Cardiac muscle cell (in vitro differentiated cells and primary cell): ENCODE measurements at regions not wholly inside any gene's neighbourhood (a gene's known extent, or its start where the extent isn't known, plus 50 kb on each side); places are given as distances from the start of the nearest gene placed in this dataset.
A peak's percentile ranks its signal among the peaks of the same experiment; 100 is the strongest.

Experiments
- DNase-seq, 2 donors: peaks; one replicate each; pipeline versions ENCODE4 v3.0.0 to v3.0.0-alpha.2; 2010 to 2017; ENCODE audit warnings: low read depth in 1 of 2, low spot score in 1 of 2
- H3K27ac ChIP-seq: fragments of 200-600 bp; sonication (generic); 2 replicates; pipeline ENCODE4 v1.5.1; 2016
- H3K27me3 ChIP-seq: fragments of 200-600 bp; sonication (generic); 2 replicates; pipeline ENCODE4 v1.6.0; 2016; ENCODE audit warnings: control low read depth
- H3K36me3 ChIP-seq: fragments of 200-600 bp; sonication (generic); 2 replicates; pipeline ENCODE4 v1.5.1; 2016; ENCODE audit warnings: control low read depth
- H3K4me1 ChIP-seq: fragments of 200-600 bp; sonication (generic); 2 replicates; pipeline ENCODE4 v1.8.1; 2017; ENCODE audit warnings: low read depth, mild to moderate bottlenecking, mixed run types
- H3K4me3 ChIP-seq: fragments of 200-600 bp; sonication (generic); 2 replicates; pipeline ENCODE4 v1.5.1; 2016; ENCODE audit warnings: mild to moderate bottlenecking
- H3K9me3 ChIP-seq: fragments of 200-600 bp; sonication (generic); 2 replicates; pipeline ENCODE4 v1.5.1; 2017; ENCODE audit warnings: low read depth, mild to moderate bottlenecking, control low read depth
- CTCF ChIP-seq: IDR thresholded peaks from 2 replicates; pipeline ENCODE4 v1.5.1; 2012; ENCODE audit warnings: low read depth, mild to moderate bottlenecking, low read length

DNA sequence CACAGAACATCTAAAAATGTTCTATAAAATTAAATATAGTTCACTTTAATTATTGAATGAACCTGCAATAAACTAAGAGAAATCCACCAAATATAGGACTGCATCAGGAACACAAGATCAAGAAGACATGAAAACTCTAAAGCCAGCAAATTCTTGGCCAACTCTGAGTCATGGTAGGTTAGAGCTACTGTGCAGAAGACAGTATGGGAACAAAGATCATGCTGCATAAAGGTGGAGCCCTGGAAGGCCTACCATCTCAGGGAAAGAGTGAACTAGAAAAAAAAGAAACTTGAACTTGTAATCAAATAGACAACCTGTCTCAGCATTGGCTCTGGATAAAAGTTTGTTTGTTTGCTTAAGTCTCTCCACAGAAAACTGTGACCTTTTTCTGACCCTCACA is 66.9 kb upstream of the CNOT2 start:
- Histone ChIP-seq H3K4me3 (no peak overlapping the region), H3K27me3 (no peaks in the 10 kb centered on the region), H3K27ac (no peak overlapping the region), H3K36me3 (no peaks in the 10 kb centered on the region), H3K9me3 (no peaks in the 10 kb centered on the region), H3K4me1 (no peaks in the 10 kb centered on the region)
- no peak for TF ChIP-seq CTCF
- no peak for DNase-seq

GRCh38 chr12:70177631-70178030 is 65.6 kb upstream of the CNOT2 start:
- peak in 1 of 2 donors; percentile 28 for DNase-seq
- Histone ChIP-seq H3K4me1 (no peaks in the 10 kb centered on the region), H3K9me3 (no peaks in the 10 kb centered on the region), H3K36me3 (no peaks in the 10 kb centered on the region), H3K27ac (no peak overlapping the region), H3K4me3 (no peak overlapping the region), H3K27me3 (no peaks in the 10 kb centered on the region)
- no peak for TF ChIP-seq CTCF

DNA sequence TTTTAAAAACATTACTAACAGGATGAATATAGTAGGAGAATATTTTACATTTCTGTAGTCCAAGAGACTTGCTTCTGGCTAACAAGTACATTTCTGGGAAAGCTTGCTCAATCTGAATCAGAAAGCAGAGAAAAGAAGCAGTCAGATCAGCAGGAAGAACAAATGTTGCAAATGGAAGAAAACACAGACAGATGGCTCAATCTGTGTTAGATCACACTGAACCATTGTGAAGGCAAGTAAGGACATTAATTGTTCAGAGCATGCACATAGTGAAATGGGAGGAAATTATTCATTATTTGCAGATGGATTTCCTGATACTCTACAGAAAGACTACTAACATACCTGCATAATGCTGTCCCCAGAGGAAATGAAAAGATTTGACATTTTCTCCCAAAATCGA is 65.2 kb upstream of the CNOT2 start:
- DNase-seq = peak in 1 of 2 donors; percentile 67
- H3K27ac ChIP-seq = no peak overlapping the region

DNA sequence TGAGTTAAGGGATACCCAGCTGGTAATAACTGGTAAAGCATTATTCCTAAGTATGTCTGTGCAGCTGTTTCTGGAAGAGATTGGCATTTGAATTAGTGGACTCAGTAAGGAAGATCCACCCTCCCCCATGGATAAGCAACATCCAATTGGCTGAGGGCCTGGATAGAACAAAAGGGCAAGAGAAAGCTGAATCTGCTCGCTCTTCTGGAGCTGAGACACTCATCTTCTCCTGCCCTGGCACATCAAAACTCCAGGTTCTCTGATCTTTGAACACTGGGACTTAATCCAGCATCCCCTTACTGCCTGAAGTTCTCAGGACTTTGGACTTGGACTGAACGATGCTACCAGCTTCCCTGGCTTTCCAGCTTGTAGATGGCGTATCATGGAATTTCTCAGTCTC is 63.1 kb upstream of the CNOT2 start:
- H3K4me3 ChIP-seq = no peak overlapping the region
- no peak overlapping the region for H3K27ac ChIP-seq
- H3K4me1 ChIP-seq = no peaks in the 10 kb centered on the region
- no peak for TF ChIP-seq CTCF
- DNase-seq = no peak
- H3K9me3 ChIP-seq = no peaks in the 10 kb centered on the region
- H3K36me3 ChIP-seq = no peaks in the 10 kb centered on the region
- no peaks in the 10 kb centered on the region for H3K27me3 ChIP-seq

More for the DNA sequence above, 65.2 kb upstream of the CNOT2 start:
- no peaks in the 10 kb centered on the region for H3K9me3 ChIP-seq
- no peaks in the 10 kb centered on the region for H3K27me3 ChIP-seq
- H3K4me3 ChIP-seq = no peak overlapping the region
- H3K36me3 ChIP-seq = no peaks in the 10 kb centered on the region
- H3K4me1 ChIP-seq = no peaks in the 10 kb centered on the region
- TF ChIP-seq CTCF = no peak

- Histone ChIP-seq H3K4me3 (no peak overlapping the region), H3K27me3 (no peaks in the 10 kb centered on the region), H3K9me3 (no peaks in the 10 kb centered on the region), H3K36me3 (no peaks in the 10 kb centered on the region), H3K27ac (no peak overlapping the region), H3K4me1 (no peaks in the 10 kb centered on the region)
- DNase-seq = no peak
- TF ChIP-seq CTCF = no peak
Observed at GRCh38 chr12:70185301-70185700, 57.9 kb upstream of the CNOT2 start.

GRCh38 chr12:70186436-70186835 is 56.8 kb upstream of the CNOT2 start:
- Histone ChIP-seq H3K4me3 (no peak overlapping the region), H3K27ac (no peak overlapping the region), H3K9me3 (no peaks in the 10 kb centered on the region), H3K36me3 (no peaks in the 10 kb centered on the region), H3K27me3 (no peaks in the 10 kb centered on the region), H3K4me1 (no peaks in the 10 kb centered on the region)
- no peak for TF ChIP-seq CTCF
- DNase-seq = no peak
